ENCODE measurements at regions not wholly inside any gene's neighbourhood (a gene's known extent, or its start where the extent isn't known, plus 50 kb on each side); places are given as distances from the start of the nearest gene placed in this dataset.

DNA sequence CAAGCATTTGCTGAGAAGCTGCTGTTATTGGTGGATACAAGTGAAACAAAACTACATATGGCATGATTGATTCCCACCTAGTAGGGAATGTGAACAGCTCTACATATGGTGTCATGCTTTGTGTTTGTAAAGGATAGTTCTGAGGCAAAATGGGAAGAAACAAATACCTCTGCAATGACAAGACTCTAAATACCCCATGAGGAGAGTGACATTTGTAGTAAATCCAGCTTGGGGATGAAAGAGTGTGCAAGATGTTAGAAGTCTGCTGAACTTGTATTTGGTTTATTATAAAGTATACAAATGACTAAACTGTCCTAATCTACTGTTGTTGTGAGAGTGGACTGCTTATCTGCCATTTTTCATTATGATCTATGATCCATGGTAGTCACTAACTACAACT, 120.8 kb upstream of the HS3ST1 start:
- no peak for DNase-seq

DNA sequence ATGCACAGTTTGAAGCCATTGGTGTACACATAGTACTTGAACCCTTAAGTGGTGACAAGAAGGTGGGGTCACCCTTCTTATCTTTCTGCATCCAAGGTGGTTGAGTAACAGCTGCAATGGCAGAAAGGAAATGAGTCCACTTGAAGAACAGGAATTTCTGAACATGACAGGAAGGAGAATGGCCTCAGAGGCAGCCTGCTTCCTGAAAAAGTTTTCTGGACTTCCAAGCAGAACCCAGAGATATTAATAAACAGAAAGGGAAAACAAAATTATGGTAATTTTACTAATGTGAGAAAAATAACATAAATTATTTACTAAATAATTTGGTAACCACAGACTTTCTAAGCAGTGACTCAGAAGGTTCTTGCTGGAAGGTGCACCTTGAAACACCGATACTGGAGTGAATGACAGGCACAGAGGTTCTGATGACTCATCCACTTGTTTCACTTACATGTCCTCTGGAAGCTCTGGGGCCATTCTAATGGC, 119.9 kb upstream of the HS3ST1 start:
- no peak for DNase-seq

DNA sequence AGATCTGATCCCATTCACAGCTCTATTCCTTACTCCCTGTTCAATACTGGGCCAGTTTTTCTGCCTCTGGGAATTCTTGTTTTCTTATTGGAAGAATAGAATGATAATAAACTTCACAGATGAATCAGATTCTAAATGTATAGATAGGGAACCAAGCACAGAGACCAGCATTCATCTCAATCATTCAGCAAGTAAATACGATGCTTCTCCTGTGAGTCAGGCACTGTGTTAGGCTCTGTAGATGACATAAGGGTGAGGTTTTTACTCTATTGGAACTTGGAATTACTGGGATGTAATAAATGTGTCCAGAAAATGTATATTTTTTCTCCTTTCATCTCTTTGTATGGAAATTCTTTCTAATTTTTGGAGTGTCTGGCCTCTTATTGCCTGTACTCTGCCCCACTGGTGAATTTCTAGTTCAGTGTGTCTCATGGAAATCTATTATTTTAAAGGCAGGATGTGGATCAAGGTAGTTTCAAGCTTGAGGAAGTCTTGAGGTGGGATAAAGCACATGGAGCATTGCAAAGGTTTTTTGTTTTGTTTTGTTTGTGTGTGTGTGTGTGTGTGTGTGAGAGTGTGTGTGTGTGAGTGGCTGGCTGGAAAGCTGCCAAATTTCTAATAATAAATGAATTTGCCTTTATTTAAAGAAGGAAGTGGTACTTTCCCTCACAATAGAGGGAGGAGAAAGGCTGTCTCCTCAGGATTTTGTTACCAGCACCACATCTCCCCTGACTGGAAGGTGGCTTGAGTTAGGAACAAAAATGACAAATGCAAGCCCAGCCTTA, 117.9 kb upstream of the HS3ST1 start:
- DNase-seq, result no peak

DNA sequence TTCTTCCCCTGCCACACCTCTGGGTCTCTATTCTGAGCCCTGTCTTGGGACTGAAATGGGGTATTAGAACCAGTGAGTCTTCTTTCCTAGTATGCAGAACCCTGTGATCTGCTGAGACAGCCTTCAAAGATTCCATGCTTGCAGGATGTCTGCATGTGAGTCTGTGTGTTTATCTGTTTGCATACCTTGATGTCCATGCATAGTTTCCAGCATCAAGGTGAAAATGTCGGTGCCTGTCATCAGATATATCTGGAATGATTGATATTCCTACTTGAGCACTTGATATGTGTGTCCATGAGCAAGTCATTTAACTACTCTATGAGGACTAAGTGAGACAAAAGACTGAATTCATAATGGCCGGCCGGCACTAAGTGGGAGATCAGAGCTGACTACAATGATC, 117.0 kb upstream of the HS3ST1 start:
- DNase-seq, result no peak

DNA sequence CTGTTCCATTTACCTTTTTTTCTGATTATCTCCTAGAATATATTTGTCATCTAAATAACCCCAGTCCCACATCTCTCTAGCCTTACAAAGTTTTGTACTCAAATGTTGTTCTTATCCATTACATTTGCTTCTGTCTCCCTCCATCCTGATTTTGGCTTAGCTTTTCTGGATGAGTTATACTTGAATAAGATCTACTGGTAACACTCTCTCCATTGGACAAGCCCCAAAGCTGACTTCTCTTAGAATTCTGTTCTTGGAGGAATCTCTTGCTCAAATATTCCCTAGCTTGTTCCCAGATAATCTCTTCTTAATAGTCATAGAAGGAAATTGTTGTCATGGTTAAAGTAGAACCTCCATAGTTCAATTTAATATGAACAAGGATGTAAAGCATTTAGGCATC, 115.5 kb upstream of the HS3ST1 start:
- DNase-seq, result no peak

DNA sequence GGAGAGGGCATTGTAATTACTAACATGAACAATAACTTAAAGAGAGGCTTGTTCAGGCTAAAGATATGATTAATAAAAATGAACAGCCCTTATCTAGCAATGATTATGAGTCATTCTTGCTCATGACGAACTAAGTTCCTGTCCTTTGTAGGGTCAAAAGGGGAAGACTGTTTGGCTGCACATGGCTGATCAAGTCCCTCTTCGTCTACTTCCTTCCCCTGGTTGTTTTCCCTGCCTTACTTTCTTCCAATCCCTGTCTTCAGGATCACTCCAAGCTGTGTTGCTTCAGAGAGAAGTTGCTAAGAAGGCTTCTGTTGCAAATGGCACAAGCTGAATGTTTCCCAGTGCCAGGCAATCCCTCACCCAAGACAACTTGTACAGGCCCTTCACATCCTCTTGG, 115.0 kb upstream of the HS3ST1 start:
- DNase-seq, result no peak

DNA sequence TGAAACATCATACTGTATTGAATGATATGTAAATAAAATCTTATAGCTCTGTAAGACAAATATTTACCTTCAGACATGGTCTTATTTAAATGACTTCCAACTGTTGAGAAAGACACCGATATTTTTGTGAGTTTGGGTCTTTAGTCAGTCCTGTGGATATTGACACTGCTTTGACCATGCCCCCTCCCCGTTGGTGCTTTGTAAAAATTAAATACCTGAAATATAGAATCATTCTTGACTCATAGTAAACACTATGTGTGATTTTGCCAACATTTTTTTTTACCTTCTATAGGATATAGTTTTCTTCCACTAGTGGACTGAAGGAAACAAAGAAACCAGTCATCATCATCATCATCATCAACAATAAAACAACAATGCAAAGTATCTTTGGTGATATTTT, 114.3 kb upstream of the HS3ST1 start:
- DNase-seq, result no peak

DNA sequence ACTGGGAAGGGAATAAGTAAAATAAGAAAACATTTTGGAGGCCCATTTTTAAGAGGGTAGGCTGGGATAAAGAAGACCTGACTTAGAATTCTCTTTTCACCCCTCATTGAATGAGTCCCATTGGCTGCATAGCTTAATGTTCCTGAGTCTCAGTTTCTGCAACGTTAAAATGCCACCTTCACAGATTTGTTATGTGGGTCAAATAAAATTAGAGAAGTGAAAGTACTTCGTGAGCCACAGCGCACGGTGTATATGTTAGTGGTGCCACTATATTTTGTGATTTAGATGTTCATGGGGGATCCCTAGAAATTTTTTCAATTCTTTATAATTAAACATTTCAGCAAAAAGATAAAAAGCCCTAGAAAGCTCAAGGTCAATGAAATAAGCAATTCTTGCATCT, 109.2 kb upstream of the HS3ST1 start:
- DNase-seq, result no peak

DNA sequence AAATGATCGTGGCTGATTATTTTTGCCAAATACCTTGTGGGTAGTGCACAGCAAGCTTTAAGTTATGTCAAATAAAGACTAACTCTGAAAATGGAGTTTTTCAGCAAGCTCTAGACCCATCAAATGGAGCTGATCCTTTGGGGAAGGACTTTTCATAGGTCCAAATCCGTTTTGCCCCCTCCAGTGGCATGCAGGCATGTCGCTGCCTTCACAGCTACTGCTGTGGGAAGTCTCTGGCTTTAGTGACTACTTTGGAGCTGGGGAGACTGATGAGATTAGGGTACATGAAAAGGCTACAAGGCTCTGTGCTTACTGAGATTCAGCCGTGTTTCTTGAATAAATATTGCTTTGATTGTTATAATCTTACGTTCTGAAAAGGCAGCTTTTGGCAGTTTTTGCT, 106.6 kb upstream of the HS3ST1 start:
- DNase-seq, result no peak

DNA sequence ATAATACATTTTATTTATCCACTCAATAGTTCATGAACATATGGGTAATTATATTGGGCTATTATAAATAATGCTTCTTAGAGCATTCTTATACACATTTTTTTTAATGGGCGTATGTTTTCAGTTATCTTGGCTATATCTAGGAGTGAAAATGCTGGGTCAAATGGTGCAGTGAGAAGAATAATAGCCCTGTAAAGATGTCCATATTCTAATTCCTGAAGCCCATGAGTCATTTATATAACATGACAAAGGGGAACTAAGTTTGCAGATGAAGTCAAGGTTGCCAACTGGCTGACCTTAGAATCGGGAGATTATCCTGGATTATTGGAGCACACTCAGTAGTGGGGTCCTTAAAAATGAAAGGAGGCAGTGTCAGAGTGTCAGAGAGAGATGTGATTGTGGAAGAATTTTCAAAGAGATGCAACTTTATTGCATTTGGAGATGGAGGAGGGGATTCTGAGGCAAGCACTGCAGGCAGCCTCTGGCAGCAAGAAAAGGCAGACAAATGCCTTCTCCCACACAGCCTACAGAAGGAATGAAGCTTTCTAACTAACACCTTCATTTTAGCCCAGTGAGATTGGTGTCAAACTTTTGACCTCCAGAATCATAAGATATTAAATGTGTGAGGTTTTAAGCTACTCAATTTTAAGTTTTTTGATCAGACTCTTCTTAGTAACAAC, 106.1 kb upstream of the HS3ST1 start:
- no peak for DNase-seq

DNA sequence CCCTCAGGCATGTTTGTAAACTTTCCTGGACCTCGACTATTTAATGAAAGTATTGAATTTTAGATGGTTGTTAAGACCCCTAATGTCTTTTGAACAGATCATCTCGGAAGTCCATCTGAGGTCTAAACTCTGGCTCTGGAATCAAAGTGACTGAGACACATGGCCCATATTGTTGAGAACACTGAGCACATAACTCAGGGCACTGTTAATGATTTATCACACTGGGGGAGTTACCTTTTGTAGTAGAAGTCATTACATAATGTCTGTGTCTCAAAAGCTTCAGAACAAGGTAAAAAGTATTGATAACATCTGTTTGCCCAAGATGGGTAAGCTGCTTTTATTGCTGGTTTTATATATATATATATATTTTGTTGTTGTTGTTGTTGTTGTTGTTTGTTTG, 103.4 kb upstream of the HS3ST1 start:
- no peak for DNase-seq

DNA sequence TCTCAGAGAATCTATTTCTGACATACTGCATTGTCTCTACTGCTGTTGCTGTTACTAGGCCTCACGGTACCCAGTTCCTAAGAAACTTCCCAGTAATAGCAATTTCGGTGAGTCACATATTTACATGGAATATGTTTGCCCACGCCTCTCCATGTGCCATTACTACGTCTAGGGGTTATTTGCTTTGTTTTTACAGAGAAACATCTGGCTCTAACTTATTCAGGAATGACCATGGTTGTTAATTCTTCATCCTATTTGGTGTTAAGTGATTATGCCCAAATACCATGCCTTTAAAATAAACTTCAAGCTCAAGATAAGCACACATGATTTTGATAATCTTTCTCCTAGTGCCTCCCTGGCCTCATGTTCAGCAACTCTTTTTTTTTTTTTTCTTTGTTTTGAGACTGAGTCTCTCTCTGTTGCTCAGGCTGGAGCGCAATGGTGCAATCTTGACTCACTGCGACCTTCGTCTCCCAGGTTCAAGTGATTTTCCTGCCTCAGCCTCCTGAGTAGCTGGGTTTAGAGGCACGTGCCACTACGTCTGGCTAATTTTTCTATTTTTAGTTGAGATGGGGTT, 101.0 kb upstream of the HS3ST1 start:
- DNase-seq, result no peak

DNA sequence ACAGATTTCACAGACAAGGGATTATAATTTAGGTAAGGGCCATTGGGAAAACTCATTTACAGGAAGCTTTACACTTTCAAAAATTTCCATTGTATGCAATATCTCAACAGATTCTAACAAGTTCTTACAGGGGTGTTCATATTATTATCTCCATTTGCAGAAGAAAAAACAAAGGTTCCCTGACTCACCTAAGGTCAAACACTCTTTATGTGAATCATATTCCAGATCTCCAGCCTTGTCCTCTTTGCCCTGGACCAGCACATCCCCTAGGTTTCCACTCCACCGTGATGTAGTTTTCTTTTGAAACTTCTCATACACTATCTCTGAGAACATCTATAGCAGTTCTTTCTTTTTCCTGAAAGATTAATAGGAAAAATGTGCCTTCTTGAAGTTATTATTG, 96.4 kb upstream of the HS3ST1 start:
- no peak for DNase-seq

DNA sequence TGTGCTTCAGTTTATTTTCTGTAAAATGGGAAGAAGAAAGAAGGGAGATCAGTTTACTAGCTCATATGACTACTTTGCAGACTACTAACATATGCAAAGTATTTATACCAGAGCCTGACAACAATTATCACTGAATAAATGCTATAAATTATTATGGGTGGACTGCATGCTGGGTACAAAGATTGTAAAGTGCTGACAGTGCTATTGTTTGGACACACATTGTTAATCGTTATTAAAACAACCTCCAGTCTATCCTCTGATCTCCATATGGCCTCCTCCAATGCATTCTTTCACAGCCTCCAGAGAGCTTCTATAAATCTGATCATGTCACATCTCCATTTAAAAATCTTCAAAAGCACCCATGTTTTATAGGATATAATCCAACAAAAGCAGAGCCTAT, 90.1 kb upstream of the HS3ST1 start:
- DNase-seq, result no peak

DNA sequence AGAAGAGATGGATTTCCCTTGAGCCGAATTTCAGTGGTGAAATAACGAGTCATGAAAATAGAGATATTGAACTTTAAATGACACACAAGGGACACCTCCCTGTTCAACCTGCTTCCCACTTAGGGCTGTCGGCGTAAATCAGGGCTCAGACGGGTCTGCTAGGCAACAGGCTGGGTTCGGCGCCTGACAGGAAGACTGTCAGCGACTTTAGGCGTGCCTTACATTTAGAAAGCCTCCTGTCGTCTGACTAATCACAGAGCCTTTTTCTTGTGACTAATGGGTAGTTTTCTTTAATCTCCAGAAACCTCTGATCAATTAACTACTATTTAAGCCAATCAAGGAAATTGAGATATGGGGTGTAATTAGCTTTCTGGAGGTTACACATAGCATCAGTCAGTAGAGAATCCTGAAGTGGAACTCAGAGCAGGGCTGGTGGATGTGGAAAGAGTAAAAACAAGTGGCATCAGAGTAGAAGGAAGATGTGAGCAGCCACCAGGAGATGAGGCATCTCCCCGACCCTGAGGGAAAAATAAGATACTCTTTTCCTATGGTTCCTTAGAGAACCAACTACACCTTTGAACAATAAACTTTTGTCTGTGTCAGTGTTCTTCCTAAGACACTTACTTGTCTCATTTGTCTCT, 86.2 kb upstream of the HS3ST1 start:
- no peak for DNase-seq

DNA sequence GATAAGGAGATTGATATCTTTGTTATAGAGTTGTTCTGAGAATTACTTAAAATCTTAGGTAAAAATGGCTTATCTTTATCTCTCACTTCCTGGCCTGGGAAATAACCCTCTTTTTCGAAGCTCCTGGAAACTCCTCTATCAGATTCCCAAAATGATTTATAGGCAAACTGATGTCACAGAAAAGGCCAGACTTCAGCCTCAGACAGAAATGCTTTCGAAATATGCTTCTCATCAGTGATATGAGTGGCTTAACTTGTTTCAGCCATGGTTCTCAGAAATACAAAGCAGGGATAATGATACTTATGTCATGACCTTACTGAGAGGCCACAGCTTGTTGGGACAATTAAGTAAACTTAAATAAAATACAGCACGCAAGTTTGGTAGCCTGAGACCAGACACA, 85.3 kb upstream of the HS3ST1 start:
- DNase-seq, result no peak

DNA sequence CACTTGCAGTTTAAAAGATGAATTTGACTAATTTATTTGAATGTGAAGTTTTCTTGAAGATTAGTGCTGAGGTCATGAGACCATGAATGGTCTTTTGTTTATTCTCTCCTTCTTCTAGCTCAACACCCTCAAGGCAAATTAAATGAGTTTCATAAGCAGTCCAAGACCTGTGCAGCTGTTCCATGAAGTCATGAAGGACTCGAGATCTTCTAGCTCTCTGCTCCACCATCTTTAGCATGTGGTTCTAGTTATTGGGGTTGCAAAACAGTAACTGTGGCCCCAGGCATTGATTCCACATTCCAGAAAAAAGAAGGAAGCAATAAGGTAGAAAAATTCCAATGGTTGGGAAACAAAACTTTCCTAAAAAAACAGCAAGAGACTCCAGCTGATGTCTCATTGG, 84.2 kb upstream of the HS3ST1 start:
- no peak for DNase-seq

DNA sequence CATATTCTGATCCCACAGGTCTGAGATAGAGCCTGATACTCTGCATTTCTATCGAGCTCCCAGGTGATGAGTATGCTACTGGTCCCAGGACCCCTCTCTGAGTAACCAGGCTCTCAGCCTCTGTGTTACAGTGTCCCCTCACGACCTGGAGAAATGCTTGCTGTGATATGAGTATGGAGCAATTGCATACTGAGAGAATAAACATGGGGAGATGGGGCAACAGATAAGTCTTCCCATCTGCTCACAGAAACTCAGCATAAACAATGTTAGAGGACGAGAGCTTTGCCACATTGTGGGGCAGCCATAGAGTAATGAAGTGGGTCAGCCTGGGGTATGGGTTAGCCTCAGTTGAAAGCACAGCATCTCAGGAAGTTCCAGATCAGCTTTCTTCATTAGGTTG, 82.6 kb upstream of the HS3ST1 start:
- no peak for DNase-seq

DNA sequence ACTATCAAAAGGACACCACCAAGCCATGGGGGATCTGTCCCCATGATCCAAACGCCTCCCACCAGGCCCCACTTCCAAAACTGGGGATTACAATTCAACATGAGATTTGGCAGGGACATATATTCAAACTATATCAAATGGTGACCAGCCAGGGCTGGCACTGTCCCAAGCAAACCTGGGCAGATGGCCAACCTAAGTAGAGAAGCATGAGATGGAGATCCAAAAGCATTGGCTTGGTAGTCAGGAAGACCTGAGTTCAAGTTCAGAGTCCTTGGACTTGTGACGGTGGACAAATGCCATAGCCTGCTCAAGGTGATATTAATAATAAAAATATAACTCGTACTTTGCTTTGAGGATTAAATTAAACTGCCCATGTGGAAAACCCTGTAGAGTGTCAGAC, 79.2 kb upstream of the HS3ST1 start:
- DNase-seq, result no peak

DNA sequence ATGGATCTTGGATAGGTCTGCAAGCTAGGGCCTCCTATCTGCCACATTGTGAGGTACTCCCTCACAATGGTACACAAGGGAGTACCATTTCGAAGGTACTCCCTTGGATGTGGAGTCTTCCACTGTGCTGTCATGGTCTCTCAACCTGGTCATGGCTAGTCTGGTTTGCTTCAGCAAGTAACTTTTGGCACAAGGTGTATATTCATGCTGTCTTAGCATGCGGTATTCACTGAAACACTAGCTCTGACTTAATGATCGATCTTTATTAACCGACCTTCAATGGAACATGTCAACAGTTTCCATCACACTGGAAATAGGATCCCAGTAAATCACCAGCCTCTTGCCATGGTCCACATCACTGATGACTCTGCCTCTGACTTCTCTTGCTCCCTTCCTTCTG, 77.5 kb upstream of the HS3ST1 start:
- DNase-seq, result no peak

DNA sequence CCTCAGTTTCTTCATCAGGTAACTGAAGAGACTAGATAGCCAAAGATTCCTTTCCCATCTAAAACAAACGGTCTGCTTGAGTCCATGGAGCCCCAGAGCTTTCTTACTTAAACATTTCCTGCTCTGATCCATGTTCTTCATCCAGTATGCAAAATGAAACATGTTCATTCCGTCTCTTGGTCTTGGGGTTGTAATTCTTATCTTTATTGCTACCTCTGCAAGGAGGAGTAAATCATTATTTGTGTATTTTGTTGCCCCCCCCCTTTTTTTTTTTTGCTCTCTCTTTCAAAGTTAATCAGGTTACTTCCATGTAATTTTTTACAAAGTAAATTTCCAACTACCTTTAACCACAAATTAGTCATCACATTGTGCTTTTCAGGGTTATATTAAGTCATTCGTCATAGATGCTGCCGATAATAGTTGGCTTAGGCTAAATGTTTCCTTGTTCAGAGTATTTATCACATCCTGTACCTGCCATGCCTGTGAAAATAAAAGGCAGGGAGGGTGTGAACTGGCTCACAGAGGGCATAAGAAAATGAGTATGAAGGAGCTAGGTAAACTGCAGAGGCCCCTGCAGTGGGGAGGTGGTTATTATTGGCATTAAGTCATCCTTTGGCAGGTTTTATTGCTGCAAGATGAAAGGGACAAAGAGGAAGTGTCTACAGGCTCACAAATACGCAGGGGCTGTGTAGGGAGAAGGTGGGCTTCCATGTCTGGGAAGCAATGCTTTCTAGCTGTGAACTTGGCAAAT, 76.7 kb upstream of the HS3ST1 start:
- no peak for DNase-seq

DNA sequence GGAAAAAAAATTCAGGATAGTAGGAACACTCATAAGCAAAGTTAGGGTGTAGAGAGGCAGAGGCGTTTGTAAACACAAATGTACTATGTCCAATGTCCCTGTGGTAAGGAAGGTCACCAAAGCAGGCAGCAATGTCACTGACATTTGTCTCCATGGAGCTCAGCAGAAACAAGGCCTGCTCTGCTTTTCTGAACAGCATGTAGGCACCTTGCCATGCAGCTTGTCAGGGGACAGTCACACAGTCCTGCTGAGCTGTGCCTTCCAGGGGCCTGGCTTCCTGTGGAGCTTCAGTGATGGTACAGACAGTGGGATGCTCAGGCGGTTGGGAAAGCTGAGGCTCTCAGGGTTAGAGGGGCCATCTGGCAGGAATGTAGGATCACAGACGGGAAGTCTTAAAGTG, 74.5 kb upstream of the HS3ST1 start:
- peak; percentile 68 to 89 for DNase-seq

DNA sequence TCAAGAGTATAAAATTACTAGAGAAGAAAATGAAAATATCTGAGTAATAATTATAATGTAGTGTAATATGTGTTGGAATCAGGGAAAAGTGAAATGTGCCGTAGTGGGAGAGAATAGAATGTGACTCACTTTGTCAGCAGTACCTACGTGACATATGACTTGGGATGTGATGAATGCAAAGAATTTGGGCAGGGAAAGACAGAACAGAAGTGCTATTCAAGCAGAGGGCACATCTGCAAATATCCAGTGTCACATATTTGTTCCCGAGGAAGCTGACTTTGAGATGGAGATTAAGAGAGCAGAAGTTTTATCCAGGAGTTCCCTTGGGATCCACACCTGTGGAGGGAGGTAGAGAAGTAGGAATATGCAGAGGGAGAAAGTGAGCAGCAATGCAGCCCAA, 69.3 kb upstream of the HS3ST1 start:
- DNase-seq, result no peak
